Prostate gland (tissue), 2 donors: ENCODE measurements at regions not wholly inside any gene's neighbourhood (a gene's known extent, or its start where the extent isn't known, plus 50 kb on each side); places are given as distances from the start of the nearest gene placed in this dataset.

Experiments used
- DNase-seq: peaks from one replicate; pipeline ENCODE4 v3.0.0-alpha.2; 2019; ENCODE audit warnings: low spot score
- H3K27ac ChIP-seq, 2 donors: fragments of 200-600 bp; sonication (generic); 2 replicates each; pipeline ENCODE4 v1.5.1; 2017 to 2019
- H3K27me3 ChIP-seq: fragments of 200-600 bp; sonication (generic); replicated peaks from 2 replicates; pipeline ENCODE4 v1.5.1; 2019; ENCODE audit not compliant: insufficient read depth
- H3K36me3 ChIP-seq, 2 donors: fragments of 200-600 bp; sonication (generic); 1 replicate in 1 of 2; 2 replicates in 1 of 2; pipeline versions ENCODE4 v1.5.1 to v1.8.1; 2017 to 2019
- H3K4me1 ChIP-seq: fragments of 200-600 bp; sonication (generic); replicated peaks from 2 replicates; pipeline ENCODE4 v1.5.1; 2019
- H3K4me3 ChIP-seq, 2 donors: fragments of 200-600 bp; sonication (generic); 2 replicates each; pipeline ENCODE4 v1.5.1; 2017 to 2019
- H3K9me3 ChIP-seq: fragments of 200-600 bp; sonication (generic); 2 replicates; pipeline ENCODE4 v1.5.1; 2017
- POLR2A ChIP-seq: fragments of 450-650 bp; IDR thresholded peaks from one replicate; pipeline ENCODE4 v1.6.1; 2016; ENCODE audit warnings: antibody characterized with exemption, mild to moderate bottlenecking
- POLR2AphosphoS5 ChIP-seq: sonication (generic); formaldehyde crosslinking; IDR thresholded peaks from one replicate; pipeline ENCODE4 v1.6.1; 2017; ENCODE audit warnings: antibody characterized with exemption
- WGBS: methylation state at CpG from one replicate; pipeline ENCODE4 v1.1.5; 2018; 5-methylcytosine and 5-hydroxymethylcytosine counted together
- intact Hi-C: fragments of 100-400 bp; cut with DNase I; formaldehyde crosslinking; loops from one replicate; pipeline ENCODE4 v1.14.2; 2022
- TF ChIP-seq, protein P1 (sequence below), 4 experiments: fragments of 200-600 bp in 2 of 4; fragments of 450-650 bp in 2 of 4; sonication (generic) in 2 of 4; IDR thresholded peaks; 1 replicate in 3 of 4; 2 replicates in 1 of 4; pipeline ENCODE4 v1.5.1; 2016 to 2019; ENCODE audit warnings: antibody characterized with exemption in 4 of 4, mild to moderate bottlenecking in 2 of 4, moderate library complexity in 2 of 4

DNA sequence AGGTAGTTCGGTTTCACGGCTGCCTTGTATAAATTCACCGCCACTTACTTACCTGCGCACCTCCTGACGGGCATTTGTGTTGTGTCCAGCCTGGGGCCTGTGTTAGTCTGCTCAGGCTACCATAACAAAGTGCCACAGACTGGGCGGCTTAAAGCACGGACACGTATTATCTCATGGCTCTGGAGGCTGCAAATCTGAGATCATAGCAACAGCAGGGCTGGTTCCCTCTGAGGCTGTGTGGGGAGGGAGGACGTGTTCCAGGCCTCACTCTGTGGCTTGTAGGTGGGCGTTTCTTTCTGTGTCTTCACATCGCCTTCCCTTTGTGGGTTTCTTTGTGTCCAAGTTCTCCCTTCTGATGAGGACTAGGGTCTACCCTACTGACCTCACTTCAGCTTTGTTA, 93.5 kb upstream of the FZD10 start:
- H3K4me3 ChIP-seq = no peak overlapping the region
- H3K36me3 ChIP-seq = no peaks in the 10 kb centered on the region
- H3K27ac ChIP-seq = no peak overlapping the region
- no peaks in the 10 kb centered on the region for H3K9me3 ChIP-seq
- DNase-seq = no peak
- no peaks in the 10 kb centered on the region for H3K27me3 ChIP-seq
- TF ChIP-seq POLR2AphosphoS5 (no peak), POLR2A (no peak)
- TF ChIP-seq, protein P1, sequence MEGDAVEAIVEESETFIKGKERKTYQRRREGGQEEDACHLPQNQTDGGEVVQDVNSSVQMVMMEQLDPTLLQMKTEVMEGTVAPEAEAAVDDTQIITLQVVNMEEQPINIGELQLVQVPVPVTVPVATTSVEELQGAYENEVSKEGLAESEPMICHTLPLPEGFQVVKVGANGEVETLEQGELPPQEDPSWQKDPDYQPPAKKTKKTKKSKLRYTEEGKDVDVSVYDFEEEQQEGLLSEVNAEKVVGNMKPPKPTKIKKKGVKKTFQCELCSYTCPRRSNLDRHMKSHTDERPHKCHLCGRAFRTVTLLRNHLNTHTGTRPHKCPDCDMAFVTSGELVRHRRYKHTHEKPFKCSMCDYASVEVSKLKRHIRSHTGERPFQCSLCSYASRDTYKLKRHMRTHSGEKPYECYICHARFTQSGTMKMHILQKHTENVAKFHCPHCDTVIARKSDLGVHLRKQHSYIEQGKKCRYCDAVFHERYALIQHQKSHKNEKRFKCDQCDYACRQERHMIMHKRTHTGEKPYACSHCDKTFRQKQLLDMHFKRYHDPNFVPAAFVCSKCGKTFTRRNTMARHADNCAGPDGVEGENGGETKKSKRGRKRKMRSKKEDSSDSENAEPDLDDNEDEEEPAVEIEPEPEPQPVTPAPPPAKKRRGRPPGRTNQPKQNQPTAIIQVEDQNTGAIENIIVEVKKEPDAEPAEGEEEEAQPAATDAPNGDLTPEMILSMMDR (IDR thresholded peaks at IDR 0.05) = no peak
- intact Hi-C loops = no loop called here
- 80% methylated on average over 11 of the region's 11 CpGs for WGBS
- no peaks in the 10 kb centered on the region for H3K4me1 ChIP-seq

DNA sequence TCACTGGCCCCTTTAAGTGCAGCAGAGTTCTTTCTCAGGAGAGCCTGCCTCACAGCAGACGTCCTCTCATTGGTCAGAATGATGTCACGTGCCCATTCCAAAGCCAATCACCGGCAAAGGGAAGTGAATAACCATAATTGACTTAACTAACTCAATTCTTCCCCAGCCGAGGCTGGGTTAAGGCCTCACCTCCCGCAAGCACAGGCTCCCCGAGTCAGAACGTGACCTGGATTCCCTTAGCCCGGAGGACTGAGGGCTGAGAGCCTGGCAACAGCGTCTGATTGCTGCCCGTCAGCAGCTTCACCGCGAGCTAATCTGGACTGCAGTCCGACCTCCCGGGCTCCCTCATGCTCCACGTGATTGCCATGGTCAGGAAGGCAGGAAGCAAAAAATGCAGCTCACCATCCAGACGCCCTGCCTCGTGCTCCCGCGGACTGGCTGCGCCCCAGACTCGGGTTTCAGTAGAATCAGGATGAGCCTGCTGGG, 92.1 kb upstream of the FZD10 start:
- WGBS = 61% methylated on average over 20 of the region's 21 CpGs
- intact Hi-C loops = no loop called here
- DNase-seq = no peak

DNA sequence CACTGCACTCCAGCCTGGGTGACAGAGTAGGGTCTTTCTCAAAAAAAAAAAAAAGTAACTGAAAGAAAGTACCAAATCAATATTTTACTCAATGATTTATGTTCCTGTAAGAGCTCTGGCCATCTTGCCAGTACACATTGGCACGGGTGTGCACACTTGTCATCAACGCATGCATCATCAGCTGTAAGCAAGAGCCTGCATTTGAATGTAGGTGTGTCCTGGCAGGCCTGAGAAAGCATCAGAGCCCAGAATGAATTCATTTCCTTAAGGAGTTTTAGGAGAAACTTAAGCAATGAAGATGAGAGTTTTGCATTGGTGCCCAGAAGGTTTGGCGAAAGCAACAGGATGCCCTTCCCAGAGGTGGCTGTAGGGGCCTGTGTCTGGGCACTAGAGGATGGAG, 88.5 kb upstream of the FZD10 start:
- peak; percentile 59 for DNase-seq
- H3K36me3 ChIP-seq = no peaks in the 10 kb centered on the region
- no peak overlapping the region for H3K4me3 ChIP-seq
- TF ChIP-seq, protein P1 (IDR thresholded peaks at IDR 0.05) = no peak
- peak; percentile 43 for TF ChIP-seq POLR2AphosphoS5
- no peak overlapping the region for H3K27ac ChIP-seq
- WGBS = 47% methylated on average over 3 of the region's 3 CpGs
- H3K9me3 ChIP-seq = no peaks in the 10 kb centered on the region
- intact Hi-C loops = no loop called here
- no peaks in the 10 kb centered on the region for H3K27me3 ChIP-seq
- no peaks in the 10 kb centered on the region for H3K4me1 ChIP-seq

More for the DNA sequence above, 92.1 kb upstream of the FZD10 start:
- Histone ChIP-seq H3K4me1 (no peaks in the 10 kb centered on the region), H3K27me3 (no peaks in the 10 kb centered on the region), H3K36me3 (no peaks in the 10 kb centered on the region), H3K4me3 (no peak overlapping the region), H3K9me3 (no peaks in the 10 kb centered on the region), H3K27ac (no peak overlapping the region)
- TF ChIP-seq POLR2A = no peak
- TF ChIP-seq, protein P1 (IDR thresholded peaks at IDR 0.05) = no peak
- TF ChIP-seq POLR2AphosphoS5 = no peak

DNA sequence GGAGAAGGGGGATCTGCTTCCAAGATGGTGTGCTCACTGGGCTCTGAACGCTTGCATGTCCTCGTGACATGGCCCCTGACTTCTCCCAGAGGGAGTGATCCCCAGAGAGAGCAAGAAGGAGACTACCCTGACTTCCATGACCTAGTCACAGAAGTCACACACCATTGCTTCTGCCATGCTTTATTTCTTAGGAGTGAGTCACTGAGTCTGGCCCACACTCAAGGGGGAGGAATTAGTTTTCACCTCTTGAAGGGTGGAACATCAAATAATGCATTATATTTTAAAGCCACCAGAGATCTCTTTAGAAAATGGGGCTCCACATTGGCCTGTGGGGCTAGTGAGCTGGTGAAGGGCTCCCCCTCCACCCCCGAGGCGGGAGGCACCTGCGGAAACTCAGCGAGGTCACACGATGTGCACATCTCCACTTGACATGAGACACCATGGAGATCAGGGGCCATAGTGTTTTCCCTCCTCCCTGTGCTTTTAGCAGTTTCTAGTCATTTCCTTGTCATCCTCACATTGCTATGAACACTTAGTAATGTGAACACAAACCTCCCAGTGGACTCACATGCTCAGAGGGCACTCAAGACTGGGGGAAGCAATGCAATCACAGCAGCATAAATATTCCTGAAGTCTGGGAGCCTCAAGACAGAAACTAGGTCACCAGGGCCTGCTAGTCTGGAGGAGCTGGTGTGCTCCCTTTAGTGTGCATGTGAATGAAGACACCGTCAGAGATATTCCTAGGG, 87.4 kb upstream of the FZD10 start:
- no peaks in the 10 kb centered on the region for H3K27me3 ChIP-seq
- no peaks in the 10 kb centered on the region for H3K4me1 ChIP-seq
- no peak overlapping the region for H3K4me3 ChIP-seq
- H3K27ac ChIP-seq = no peak overlapping the region
- WGBS = 90% methylated on average over 8 of the region's 8 CpGs
- intact Hi-C loops = no loop called here
- no peak for TF ChIP-seq POLR2AphosphoS5
- TF ChIP-seq, protein P1 (IDR thresholded peaks at IDR 0.05) = no peak
- no peak for TF ChIP-seq POLR2A
- no peaks in the 10 kb centered on the region for H3K9me3 ChIP-seq
- DNase-seq = no peak
- no peaks in the 10 kb centered on the region for H3K36me3 ChIP-seq

DNA sequence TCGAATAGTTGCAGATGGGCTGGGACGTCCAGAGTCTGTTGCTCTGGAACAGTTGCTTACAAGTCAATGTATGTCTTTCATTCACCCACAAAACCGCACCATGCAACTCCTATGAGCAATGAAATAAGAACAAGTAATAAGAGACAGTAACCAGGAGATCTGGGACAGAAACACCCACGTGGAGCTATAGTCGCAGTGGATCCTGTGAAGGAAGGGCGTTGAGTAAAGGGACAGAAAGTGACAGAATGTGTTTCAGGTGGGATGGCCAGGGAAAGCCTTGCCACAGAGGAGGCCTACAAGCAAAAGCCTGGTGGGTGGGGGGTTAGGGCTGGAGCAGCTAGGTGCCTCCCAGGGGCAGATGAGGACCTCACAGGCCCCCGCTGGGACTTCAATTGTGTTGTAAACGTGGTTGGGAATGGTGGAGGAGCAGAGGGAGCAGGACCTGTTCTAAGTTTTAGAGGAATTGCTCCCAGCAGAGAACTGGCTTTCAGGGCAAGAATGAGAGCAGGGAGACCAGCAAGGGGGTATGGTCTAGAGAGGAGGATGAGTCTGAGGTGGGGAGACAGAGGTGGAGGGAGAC, 86.7 kb upstream of the FZD10 start:
- 85% methylated on average over 8 of the region's 8 CpGs for WGBS
- H3K4me1 ChIP-seq = no peaks in the 10 kb centered on the region
- intact Hi-C loops = no loop called here
- no peak overlapping the region for H3K27ac ChIP-seq
- no peak for DNase-seq
- no peaks in the 10 kb centered on the region for H3K27me3 ChIP-seq
- H3K4me3 ChIP-seq = no peak overlapping the region
- H3K36me3 ChIP-seq = no peaks in the 10 kb centered on the region
- H3K9me3 ChIP-seq = no peaks in the 10 kb centered on the region
- TF ChIP-seq, protein P1 (IDR thresholded peaks at IDR 0.05) = no peak
